Skeletal muscle tissue (tissue), 3 donors: ENCODE measurements at regions not wholly inside any gene's neighbourhood (a gene's known extent, or its start where the extent isn't known, plus 50 kb on each side); places are given as distances from the start of the nearest gene placed in this dataset.

ENCODE experiments used
- H3K27ac ChIP-seq: one replicate; pipeline ENCODE4 v1.7.0; 2013; ENCODE audit warnings: mild to moderate bottlenecking, low read depth, low read length, inconsistent platforms
- H3K27me3 ChIP-seq, 3 donors: one replicate each; pipeline ENCODE4 v1.7.0; 2013; ENCODE audit warnings: low read length in 3 of 3; ENCODE audit not compliant: control insufficient read depth in 3 of 3, insufficient read depth in 3 of 3
- H3K36me3 ChIP-seq, 3 donors: one replicate each; pipeline ENCODE4 v1.7.0; 2013; ENCODE audit warnings: low read length in 3 of 3; ENCODE audit not compliant: control insufficient read depth in 3 of 3, insufficient read depth in 3 of 3
- H3K4me1 ChIP-seq, 3 donors: one replicate each; pipeline ENCODE4 v1.7.0; 2013; ENCODE audit warnings: low read length in 3 of 3, mild to moderate bottlenecking in 3 of 3; ENCODE audit not compliant: control insufficient read depth in 3 of 3, insufficient read depth in 3 of 3
- H3K4me3 ChIP-seq, 3 donors: one replicate each; pipeline ENCODE4 v1.7.0; 2013; ENCODE audit warnings: low read length in 3 of 3
- H3K9ac ChIP-seq, 3 donors: one replicate each; pipeline ENCODE4 v1.7.0; 2013; ENCODE audit warnings: low read length in 3 of 3, mild to moderate bottlenecking in 3 of 3, moderate library complexity in 2 of 3, low read depth in 1 of 3
- H3K9me3 ChIP-seq, 3 donors: one replicate each; pipeline ENCODE4 v1.7.0; 2013; ENCODE audit warnings: low read length in 3 of 3; ENCODE audit not compliant: control insufficient read depth in 3 of 3
- donor health status: Osteomylitis.

DNA sequence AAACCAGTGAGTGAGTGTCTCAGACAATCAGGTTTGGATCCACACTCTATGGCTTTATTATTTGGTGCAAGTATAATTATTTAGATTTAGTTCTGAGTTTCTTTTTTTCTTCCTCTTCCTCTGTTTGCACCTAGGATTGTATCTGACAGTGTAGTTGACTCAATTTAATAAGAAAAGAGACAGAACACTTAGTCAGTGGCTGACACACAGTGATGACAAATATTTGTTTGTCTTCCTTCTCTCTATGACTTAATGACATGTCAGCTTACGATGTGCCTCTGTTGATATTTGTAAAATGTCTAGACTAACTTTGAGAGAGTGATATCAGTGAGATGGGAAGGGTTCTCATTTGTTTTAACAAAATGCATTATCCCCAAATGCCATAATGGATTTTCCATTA lies 129.5 kb upstream of the SLC10A2 start:
- Histone ChIP-seq H3K9ac (no peak overlapping the region), H3K4me1 (no peaks in the 10 kb centered on the region), H3K27ac (no peak overlapping the region), H3K4me3 (no peak overlapping the region), H3K36me3 (no peaks in the 10 kb centered on the region), H3K9me3 (no peaks in the 10 kb centered on the region), H3K27me3 (peaks cover 0 to 3% (median 0%) of the 10 kb centered on the region in 3 donors)

DNA sequence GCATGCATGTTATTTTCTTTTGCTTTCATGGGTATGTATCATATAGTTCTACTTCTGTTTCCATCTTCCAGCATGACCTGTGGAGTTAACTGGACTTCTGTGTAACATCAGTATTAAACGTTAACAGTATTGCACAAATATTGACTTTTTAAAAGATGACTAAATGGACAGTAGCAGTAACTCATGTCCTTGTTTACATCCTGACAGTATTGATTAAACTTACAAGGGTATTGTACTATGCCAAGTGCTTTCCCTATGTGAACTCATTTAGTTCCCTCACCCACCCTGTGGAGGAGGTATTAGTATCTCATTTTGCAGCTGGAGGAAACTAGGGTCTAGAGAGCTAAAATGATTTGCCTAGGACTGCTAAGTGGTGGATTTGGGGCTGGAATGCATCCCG lies 128.7 kb upstream of the SLC10A2 start:
- no peaks in the 10 kb centered on the region for H3K36me3 ChIP-seq
- H3K9ac ChIP-seq = no peak overlapping the region
- H3K4me1 ChIP-seq = no peaks in the 10 kb centered on the region
- no peak overlapping the region for H3K27ac ChIP-seq
- no peak overlapping the region for H3K4me3 ChIP-seq
- no peaks in the 10 kb centered on the region for H3K9me3 ChIP-seq
- peaks cover 0 to 3% (median 0%) of the 10 kb centered on the region in 3 donors for H3K27me3 ChIP-seq

DNA sequence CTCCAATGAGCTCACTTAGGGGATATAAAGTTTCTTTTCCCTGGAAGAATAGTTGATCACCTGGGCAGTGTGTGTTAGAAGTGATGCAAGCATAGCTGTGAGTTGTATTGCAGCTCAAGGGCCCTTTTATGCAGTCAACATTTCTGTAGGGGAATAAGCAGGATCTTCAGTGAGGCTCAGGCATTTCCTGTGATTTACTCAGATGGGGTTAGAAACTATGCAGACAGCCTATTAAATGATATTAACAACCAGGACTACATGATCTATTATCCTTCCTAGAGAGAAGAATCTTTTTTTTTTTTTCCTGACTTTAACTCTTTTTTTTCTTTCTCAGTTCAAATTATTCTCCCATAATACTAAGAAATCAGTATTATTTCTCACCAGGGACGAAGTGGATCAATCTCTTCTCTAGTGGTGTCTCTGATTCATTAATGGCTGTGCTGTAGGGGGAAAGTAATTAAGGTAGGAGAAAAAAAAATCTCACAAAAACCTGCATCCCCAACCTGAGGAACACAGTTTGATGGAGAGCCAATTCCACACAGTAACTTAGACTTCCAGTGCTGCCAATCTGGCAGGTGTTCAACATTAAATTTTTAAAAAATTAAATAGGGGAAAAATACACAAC lies 126.4 kb upstream of the SLC10A2 start:
- Histone ChIP-seq H3K9me3 (no peaks in the 10 kb centered on the region), H3K9ac (no peak overlapping the region), H3K4me1 (no peaks in the 10 kb centered on the region), H3K36me3 (no peaks in the 10 kb centered on the region), H3K27me3 (peaks cover 0 to 3% (median 0%) of the 10 kb centered on the region in 3 donors), H3K27ac (no peak overlapping the region), H3K4me3 (no peak overlapping the region)

DNA sequence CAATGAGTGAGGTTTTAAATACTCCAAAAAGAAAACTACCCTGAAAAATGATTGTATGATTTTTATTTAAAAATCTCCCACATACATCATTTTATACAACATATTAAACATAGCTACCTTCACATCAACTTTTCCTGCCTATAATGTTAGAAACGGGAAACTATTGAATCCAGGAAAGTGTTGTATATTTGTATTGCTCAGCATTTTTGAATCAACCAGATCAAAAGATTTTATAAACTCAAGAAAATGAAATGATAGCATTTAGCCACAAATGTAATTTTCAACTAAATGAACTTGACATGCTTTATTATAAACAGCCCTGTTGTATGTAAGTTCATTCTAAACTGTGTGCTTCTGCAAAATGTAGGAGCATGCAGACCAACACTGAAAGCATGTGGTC lies 124.6 kb upstream of the SLC10A2 start:
- Histone ChIP-seq H3K9ac (no peak overlapping the region), H3K27ac (no peak overlapping the region), H3K36me3 (no peaks in the 10 kb centered on the region), H3K4me3 (no peak overlapping the region), H3K9me3 (no peaks in the 10 kb centered on the region), H3K4me1 (no peaks in the 10 kb centered on the region), H3K27me3 (peaks cover 0 to 3% (median 0%) of the 10 kb centered on the region in 3 donors)

DNA sequence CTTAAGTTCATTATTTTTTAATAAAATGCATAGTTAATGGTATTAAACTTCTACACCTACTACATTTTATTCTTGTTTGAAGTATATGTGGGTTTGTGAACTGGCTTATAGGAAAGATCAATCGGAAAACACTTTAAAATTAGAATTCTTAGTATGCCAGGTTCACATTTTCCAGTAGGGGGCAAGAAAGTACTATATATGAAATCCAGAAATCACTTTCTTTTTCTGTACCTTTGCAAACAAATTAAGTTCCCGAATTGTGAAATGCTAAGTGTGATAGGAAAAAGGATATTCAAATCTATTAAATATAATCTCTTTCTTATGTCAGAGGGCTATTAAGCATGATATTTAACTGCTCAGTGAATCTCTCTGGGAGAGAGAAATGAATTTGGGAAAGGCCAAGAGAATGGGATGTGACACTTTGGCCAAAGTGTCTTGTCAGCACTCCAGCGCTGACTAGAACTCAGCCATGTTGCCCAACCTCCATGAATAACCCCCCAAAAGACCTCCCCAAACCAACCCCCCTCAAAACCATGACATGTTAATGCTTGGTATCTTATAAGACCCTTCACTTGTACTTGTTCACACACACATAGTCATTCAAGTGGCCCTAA lies 122.6 kb upstream of the SLC10A2 start:
- H3K4me3 ChIP-seq = no peak overlapping the region
- H3K27me3 ChIP-seq = peaks cover 0 to 6% (median 0%) of the 10 kb centered on the region in 3 donors
- no peaks in the 10 kb centered on the region for H3K4me1 ChIP-seq
- no peak overlapping the region for H3K27ac ChIP-seq
- no peaks in the 10 kb centered on the region for H3K9me3 ChIP-seq
- no peaks in the 10 kb centered on the region for H3K36me3 ChIP-seq
- H3K9ac ChIP-seq = no peak overlapping the region

DNA sequence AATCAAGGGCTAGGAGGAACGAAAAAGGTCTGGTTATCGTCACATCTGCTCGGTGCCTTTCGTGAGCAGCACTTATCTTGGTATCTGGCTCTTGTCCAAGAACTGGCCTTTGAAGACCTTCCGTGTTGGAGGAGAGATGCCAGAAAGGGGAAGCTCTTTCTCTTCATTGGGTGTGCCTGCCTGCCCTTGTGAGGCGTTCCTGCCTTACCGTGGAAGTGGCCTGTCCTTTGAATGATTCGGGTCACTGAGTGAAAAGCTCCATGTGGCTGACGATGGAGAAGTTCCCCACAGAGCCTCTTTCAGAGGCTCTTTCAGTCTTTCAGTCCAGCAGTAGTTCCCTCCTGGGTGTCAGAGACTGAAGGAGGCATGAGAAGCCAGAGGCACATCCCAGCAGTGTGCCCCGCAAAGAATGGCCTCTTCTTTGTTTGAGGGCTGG lies 121.5 kb upstream of the SLC10A2 start:
- H3K27me3 ChIP-seq = peaks cover 0 to 6% (median 0%) of the 10 kb centered on the region in 3 donors
- no peaks in the 10 kb centered on the region for H3K36me3 ChIP-seq
- H3K9me3 ChIP-seq = no peaks in the 10 kb centered on the region
- no peak overlapping the region for H3K9ac ChIP-seq
- H3K4me1 ChIP-seq = no peaks in the 10 kb centered on the region
- H3K4me3 ChIP-seq = no peak overlapping the region
- no peak overlapping the region for H3K27ac ChIP-seq

DNA sequence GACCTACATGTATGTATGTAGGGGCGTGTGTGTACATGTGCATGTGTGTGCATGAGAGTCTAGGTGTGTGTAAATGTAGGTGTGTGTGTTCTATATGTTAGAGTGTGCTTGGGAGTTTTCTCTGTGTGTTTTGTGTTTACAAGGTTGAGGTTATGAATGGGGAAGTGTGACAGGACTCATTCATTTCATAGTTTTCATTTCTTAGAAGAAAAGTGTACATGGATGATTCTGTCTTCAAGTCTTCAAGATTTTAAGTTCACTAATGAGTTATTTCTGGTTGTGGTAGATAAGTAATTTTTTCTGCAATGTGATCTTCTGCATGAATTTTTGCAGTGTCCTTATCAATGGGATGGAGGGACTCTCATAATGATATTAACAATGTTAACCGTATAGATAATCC lies 118.2 kb upstream of the SLC10A2 start:
- peaks cover 0 to 2% (median 0%) of the 10 kb centered on the region in 3 donors for H3K27me3 ChIP-seq
- no peak overlapping the region for H3K4me3 ChIP-seq
- no peaks in the 10 kb centered on the region for H3K9me3 ChIP-seq
- H3K4me1 ChIP-seq = no peaks in the 10 kb centered on the region
- H3K9ac ChIP-seq = no peak overlapping the region
- no peaks in the 10 kb centered on the region for H3K36me3 ChIP-seq
- H3K27ac ChIP-seq = no peak overlapping the region

DNA sequence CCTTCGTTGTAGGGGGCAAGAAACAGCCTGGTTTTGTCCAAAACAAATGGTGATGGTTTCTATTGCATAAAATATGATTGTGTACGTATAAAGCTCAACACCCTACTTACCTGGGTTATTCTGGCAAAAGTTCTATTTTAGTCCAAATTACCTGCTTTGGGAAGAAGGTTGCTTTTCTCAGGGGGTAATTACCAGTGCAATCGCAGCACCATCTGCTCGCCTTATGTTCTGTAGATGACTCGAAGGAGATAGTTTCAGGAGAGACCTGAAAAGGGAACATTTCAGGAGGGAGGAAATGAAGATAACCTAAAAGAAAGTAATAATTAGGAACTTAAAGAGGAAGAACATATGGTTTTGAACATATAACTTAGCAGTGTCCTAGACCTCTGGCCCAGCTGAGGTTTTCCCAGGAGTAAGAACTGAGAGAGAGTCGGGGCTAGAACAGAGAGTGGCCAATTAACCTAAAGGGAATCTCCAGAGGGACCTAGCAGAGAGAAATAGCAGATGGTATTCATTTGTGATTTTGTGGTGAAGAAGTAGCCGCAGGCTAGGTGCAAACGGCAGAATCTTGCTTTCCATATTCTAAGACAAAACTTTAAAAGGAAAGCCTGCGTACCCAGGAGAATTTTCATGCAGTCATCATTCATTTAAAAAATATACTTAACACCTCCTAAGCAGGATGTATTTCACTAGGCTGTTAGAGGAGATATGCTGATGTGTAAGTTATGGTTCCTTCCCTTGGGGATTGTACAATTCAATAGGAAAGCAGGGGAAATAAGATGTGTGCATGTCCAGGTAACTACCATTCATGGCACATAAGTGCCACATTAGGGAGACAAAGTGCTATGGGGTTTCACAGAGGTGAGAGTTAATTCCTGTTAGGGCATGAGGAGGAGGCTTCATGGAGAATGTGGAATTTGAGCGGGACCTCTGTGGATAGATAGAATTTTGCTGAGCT lies 113.0 kb upstream of the SLC10A2 start:
- H3K4me1 ChIP-seq = no peaks in the 10 kb centered on the region
- H3K36me3 ChIP-seq = no peaks in the 10 kb centered on the region
- H3K9me3 ChIP-seq = no peaks in the 10 kb centered on the region
- H3K4me3 ChIP-seq = no peak overlapping the region
- no peak overlapping the region for H3K27ac ChIP-seq
- H3K9ac ChIP-seq = no peak overlapping the region
- peaks cover 0 to 2% (median 0%) of the 10 kb centered on the region in 3 donors for H3K27me3 ChIP-seq

DNA sequence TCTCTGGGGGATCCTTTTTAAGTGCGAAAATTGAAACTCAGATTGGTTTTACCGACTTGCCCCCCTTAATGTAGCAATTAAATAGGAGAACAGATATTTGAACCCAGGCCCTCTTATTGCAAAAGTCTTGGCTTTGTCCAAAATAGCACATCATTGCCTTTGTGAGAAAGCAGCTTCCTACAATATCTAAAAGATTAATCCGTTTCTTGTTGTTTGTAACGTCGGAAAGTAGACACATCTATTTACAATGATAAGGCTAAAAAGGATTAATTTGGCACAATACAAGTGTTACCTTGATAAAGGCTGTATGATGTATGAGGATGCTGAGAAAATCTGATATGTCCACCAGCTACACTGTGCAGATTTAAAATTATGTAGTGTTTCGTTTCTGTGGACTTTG lies 108.7 kb upstream of the SLC10A2 start:
- H3K27me3 ChIP-seq = no peaks in the 10 kb centered on the region
- no peak overlapping the region for H3K9ac ChIP-seq
- H3K36me3 ChIP-seq = no peaks in the 10 kb centered on the region
- H3K27ac ChIP-seq = no peak overlapping the region
- H3K4me3 ChIP-seq = no peak overlapping the region
- no peaks in the 10 kb centered on the region for H3K9me3 ChIP-seq
- no peaks in the 10 kb centered on the region for H3K4me1 ChIP-seq
